Esophagus muscularis mucosa (tissue), 4 donors: ENCODE measurements at regions not wholly inside any gene's neighbourhood (a gene's known extent, or its start where the extent isn't known, plus 50 kb on each side); places are given as distances from the start of the nearest gene placed in this dataset.

ENCODE experiments used
- DNase-seq: peaks from one replicate; pipeline ENCODE4 v3.0.0-alpha.2; 2017; ENCODE audit errors: extremely low spot score
- H3K27ac ChIP-seq, 4 donors: fragments of 200-600 bp; sonication (generic); replicated peaks in 1 of 4; 1 replicate in 3 of 4; 2 replicates in 1 of 4; pipeline ENCODE4 v1.5.1; 2016 to 2019; ENCODE audit warnings: mild to moderate bottlenecking in 1 of 4
- H3K27me3 ChIP-seq, 4 donors: fragments of 200-600 bp; sonication (generic); one replicate each; pipeline versions ENCODE4 v1.5.1 to v1.6.0; 2016 to 2019
- H3K36me3 ChIP-seq, 4 donors: fragments of 200-600 bp; sonication (generic); one replicate each; pipeline ENCODE4 v1.5.1; 2016 to 2019
- H3K4me1 ChIP-seq, 4 donors: fragments of 200-600 bp; sonication (generic); one replicate each; pipeline ENCODE4 v1.5.1; 2016 to 2019
- H3K4me3 ChIP-seq, 4 donors: fragments of 200-600 bp; sonication (generic); 1 replicate in 2 of 4; 2 replicates in 2 of 4; pipeline ENCODE4 v1.5.1; 2016 to 2019; ENCODE audit warnings: mild to moderate bottlenecking in 4 of 4, moderate library complexity in 1 of 4
- H3K9me3 ChIP-seq, 4 donors: fragments of 200-600 bp; sonication (generic); 1 replicate in 3 of 4; 2 replicates in 1 of 4; pipeline ENCODE4 v1.5.1; 2016 to 2019
- CTCF ChIP-seq, 3 experiments: fragments of 200-600 bp in 2 of 3; fragments of 450-650 bp in 1 of 3; sonication (generic) in 2 of 3; IDR thresholded peaks; one replicate each; pipeline ENCODE4 v1.5.1; 2017 to 2019; ENCODE audit warnings: antibody characterized with exemption in 3 of 3, mild to moderate bottlenecking in 2 of 3, moderate library complexity in 1 of 3
- EP300 ChIP-seq: sonication (generic); formaldehyde crosslinking; IDR thresholded peaks from one replicate; pipeline ENCODE4 v1.6.1; 2017; ENCODE audit warnings: antibody characterized with exemption
- POLR2A ChIP-seq: fragments of 450-650 bp; IDR thresholded peaks from one replicate; pipeline ENCODE4 v1.6.1; 2017; ENCODE audit warnings: antibody characterized with exemption, moderate library complexity, mild to moderate bottlenecking, low read depth
- POLR2AphosphoS5 ChIP-seq, 2 donors: sonication (generic); formaldehyde crosslinking; IDR thresholded peaks; one replicate each; pipeline ENCODE4 v1.6.1; 2017; ENCODE audit warnings: antibody characterized with exemption in 2 of 2
- WGBS: methylation state at CpG from one replicate; pipeline ENCODE4 v1.1.5; 2018; 5-methylcytosine and 5-hydroxymethylcytosine counted together
- intact Hi-C: fragments of 100-400 bp; cut with DNase I; formaldehyde crosslinking; loops from one replicate; pipeline ENCODE4 v1.15.1; 2023

GRCh38 chr2:222043897-222044296 is 254.9 kb downstream of the PAX3 start:
- intact Hi-C loops, result no loop called here
- Histone ChIP-seq H3K9me3 (no peaks in the 10 kb centered on the region), H3K4me3 (no peak overlapping the region), H3K27ac (no peak overlapping the region), H3K27me3 (peaks cover 0 to 7% (median 0%) of the 10 kb centered on the region in 4 donors), H3K4me1 (no peaks in the 10 kb centered on the region), H3K36me3 (no peaks in the 10 kb centered on the region)
- 79% methylated on average over 4 of the region's 4 CpGs for WGBS
- TF ChIP-seq EP300 (no peak), POLR2A (no peak), POLR2AphosphoS5 (IDR thresholded peaks at IDR 0.05) (no peak), CTCF (IDR thresholded peaks at IDR 0.05) (no peak)
- no peak for DNase-seq

DNA sequence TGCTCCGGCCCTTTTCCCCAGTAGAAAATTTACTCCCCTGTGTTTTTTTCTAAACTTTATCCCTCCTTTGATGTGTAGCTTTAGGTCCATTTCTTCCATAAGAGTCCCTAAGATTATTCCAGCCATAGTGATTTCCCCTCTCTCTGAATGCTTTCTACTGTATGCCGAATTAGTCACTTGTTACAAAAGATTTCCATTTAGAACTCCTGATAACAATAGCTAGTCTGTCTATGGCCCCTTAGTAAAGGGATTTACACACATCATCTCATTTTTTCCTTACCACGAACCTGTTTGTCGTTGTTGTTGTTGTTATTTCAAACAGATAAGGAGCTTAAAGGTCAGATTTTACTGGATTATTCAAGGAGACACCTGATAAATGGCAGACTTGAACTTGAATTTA is 256.1 kb downstream of the PAX3 start:
- H3K27me3 ChIP-seq, result peaks cover 0 to 1% (median 0%) of the 10 kb centered on the region in 4 donors
- no peak overlapping the region for H3K4me3 ChIP-seq
- 63% methylated on average over 4 of the region's 4 CpGs for WGBS
- H3K27ac ChIP-seq, result no peak overlapping the region
- DNase-seq, result no peak
- no peaks in the 10 kb centered on the region for H3K36me3 ChIP-seq
- no peaks in the 10 kb centered on the region for H3K9me3 ChIP-seq
- TF ChIP-seq POLR2A, result no peak
- TF ChIP-seq EP300, result no peak
- TF ChIP-seq POLR2AphosphoS5 (IDR thresholded peaks at IDR 0.05), result no peak
- no peak for TF ChIP-seq CTCF (IDR thresholded peaks at IDR 0.05)
- intact Hi-C loops, result no loop called here
- no peaks in the 10 kb centered on the region for H3K4me1 ChIP-seq

GRCh38 chr2:222040333-222040732 is 258.5 kb downstream of the PAX3 start:
- Histone ChIP-seq H3K36me3 (no peaks in the 10 kb centered on the region), H3K4me1 (no peaks in the 10 kb centered on the region), H3K27ac (no peak overlapping the region), H3K9me3 (no peaks in the 10 kb centered on the region), H3K4me3 (no peak overlapping the region), H3K27me3 (no peaks in the 10 kb centered on the region)
- no peak for DNase-seq
- intact Hi-C loops, result no loop called here
- no peak for TF ChIP-seq POLR2AphosphoS5 (IDR thresholded peaks at IDR 0.05)
- WGBS, result 85% methylated on average over 2 of the region's 2 CpGs

DNA sequence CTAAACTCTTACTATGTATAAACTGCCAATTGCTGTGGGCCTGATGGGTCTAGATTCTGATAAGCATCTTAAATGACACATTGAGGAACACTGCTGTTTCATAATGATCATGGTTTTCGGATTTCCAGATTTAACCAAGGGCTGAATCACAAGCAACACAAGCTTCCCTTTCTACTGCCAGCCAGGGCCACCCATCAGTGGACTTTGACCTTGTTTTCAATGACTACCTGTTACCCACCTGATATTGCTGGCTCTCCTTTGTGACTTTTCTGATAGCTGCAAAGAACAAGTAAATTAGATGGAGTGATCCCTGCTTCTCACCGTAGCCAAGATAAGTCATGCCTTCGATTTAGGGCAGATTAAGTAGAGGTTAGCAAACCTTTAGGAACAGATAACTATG is 259.0 kb downstream of the PAX3 start:
- no peak overlapping the region for H3K27ac ChIP-seq
- DNase-seq, result no peak
- intact Hi-C loops, result no loop called here
- H3K36me3 ChIP-seq, result no peaks in the 10 kb centered on the region
- H3K4me3 ChIP-seq, result no peak overlapping the region
- no peaks in the 10 kb centered on the region for H3K27me3 ChIP-seq
- no peaks in the 10 kb centered on the region for H3K4me1 ChIP-seq
- no peaks in the 10 kb centered on the region for H3K9me3 ChIP-seq
- 55% methylated on average over 3 of the region's 3 CpGs for WGBS
- TF ChIP-seq POLR2AphosphoS5 (IDR thresholded peaks at IDR 0.05) (no peak), CTCF (IDR thresholded peaks at IDR 0.05) (no peak), POLR2A (no peak), EP300 (no peak)

DNA sequence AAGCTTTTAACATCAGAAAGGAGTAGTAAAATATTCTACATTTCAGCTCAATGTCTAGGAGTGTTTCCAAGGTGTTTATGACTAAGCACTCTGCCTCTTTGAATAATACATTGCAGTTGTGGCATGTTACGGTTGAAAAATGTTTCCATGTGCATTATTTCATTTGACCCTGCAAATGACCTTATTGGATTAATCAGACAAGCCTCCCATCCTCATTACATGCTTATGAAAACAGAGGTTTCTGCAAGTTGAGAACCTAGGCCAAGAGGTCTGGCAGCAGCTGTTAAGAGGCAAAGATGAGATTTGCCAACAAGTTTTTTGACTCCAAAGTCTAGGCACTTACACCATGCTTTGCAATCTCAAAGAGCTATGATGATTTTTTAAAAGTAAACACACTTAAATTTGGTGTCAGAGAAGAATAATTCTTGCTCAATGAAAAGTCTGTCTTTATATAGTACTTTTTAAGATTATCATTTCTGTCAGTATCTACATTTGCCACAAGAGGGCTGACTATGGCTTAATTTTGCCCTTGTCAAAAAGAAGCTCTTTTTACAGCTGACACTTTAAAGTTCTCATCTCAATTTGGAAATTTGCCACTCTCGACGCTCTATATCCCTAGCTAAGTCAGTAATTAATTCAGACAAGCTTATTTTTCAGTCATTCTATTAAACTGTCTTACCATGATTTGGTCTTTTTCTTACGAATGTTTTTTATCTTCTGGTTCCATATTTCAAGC is 260.6 kb downstream of the PAX3 start:
- DNase-seq, result no peak
- TF ChIP-seq CTCF (IDR thresholded peaks at IDR 0.05) (peak in 1 of 3 experiments; percentile 27), EP300 (no peak)
- no peaks in the 10 kb centered on the region for H3K4me1 ChIP-seq
- intact Hi-C loops, result no loop called here
- H3K4me3 ChIP-seq, result no peak overlapping the region
- no peaks in the 10 kb centered on the region for H3K9me3 ChIP-seq
- no peaks in the 10 kb centered on the region for H3K27me3 ChIP-seq
- H3K27ac ChIP-seq, result no peak overlapping the region
- WGBS, result 38% methylated on average over 4 of the region's 4 CpGs
- H3K36me3 ChIP-seq, result no peaks in the 10 kb centered on the region
